GM21528 (cell line): ENCODE measurements at regions not wholly inside any gene's neighbourhood (a gene's known extent, or its start where the extent isn't known, plus 50 kb on each side); places are given as distances from the start of the nearest gene placed in this dataset.
"Not testable (repeated sequence)": the region's sequence is repeated elsewhere in the genome, so short reads cannot be mapped to it uniquely, and the experiment has no call there.

Experiments
- ATAC-seq: cut with Tn5 transposase; IDR thresholded peaks from one replicate; pipeline ENCODE4 v1.9.1; 2021; ENCODE audit warnings: mild to moderate bottlenecking, moderate library complexity; ENCODE audit not compliant: unreplicated experiment, low FRiP score

GRCh38 chr12:75814851-75815754 lies 216.5 kb downstream of the PHLDA1 start:
- ATAC-seq: no peak

GRCh38 chr12:75813072-75813471 lies 218.5 kb downstream of the PHLDA1 start:
- ATAC-seq: no peak

- ATAC-seq: no peak
These were observed 219.1 kb downstream of the PHLDA1 start for GRCh38 chr12:75812271-75813018.

- ATAC-seq: no peak
These were observed 221.8 kb downstream of the PHLDA1 start for GRCh38 chr12:75809746-75810145.

GRCh38 chr12:75807494-75807893 lies 224.1 kb downstream of the PHLDA1 start:
- ATAC-seq: no peak

- ATAC-seq: no peak
These were observed 225.7 kb downstream of the PHLDA1 start for GRCh38 chr12:75805905-75806304.

GRCh38 chr12:75805320-75805719 lies 226.3 kb downstream of the PHLDA1 start:
- ATAC-seq: no peak

- no peak for ATAC-seq
These were observed 233.2 kb downstream of the PHLDA1 start for GRCh38 chr12:75798136-75798926.

- no peak for ATAC-seq
These were observed 236.5 kb downstream of the PHLDA1 start for GRCh38 chr12:75795125-75795524.

GRCh38 chr12:75792687-75793086 lies 238.9 kb downstream of the PHLDA1 start:
- no peak for ATAC-seq

GRCh38 chr12:75790219-75790618 lies 241.4 kb downstream of the PHLDA1 start:
- no peak for ATAC-seq

- ATAC-seq: not testable (repeated sequence)
These were observed 244.4 kb downstream of the PHLDA1 start for GRCh38 chr12:75787146-75787545.

- no peak for ATAC-seq
These were observed 245.5 kb downstream of the PHLDA1 start for GRCh38 chr12:75786070-75786469.

GRCh38 chr12:75784591-75784990 lies 247.0 kb downstream of the PHLDA1 start:
- no peak for ATAC-seq

GRCh38 chr12:75783093-75783877 lies 248.3 kb downstream of the PHLDA1 start:
- ATAC-seq: no peak

GRCh38 chr12:75782069-75782581 lies 249.5 kb downstream of the PHLDA1 start:
- ATAC-seq: no peak

- no peak for ATAC-seq
These were observed 250.0 kb downstream of the PHLDA1 start for GRCh38 chr12:75781532-75782046.

GRCh38 chr12:75779891-75780496 lies 251.6 kb downstream of the PHLDA1 start:
- no peak for ATAC-seq
